ENCODE measurements at regions not wholly inside any gene's neighbourhood (a gene's known extent, or its start where the extent isn't known, plus 50 kb on each side); places are given as distances from the start of the nearest gene placed in this dataset.

GRCh38 chr2:172354347-172354746 lies 73.0 kb upstream of the ITGA6 start:
- H3K9ac ChIP-seq (ENCODE audit: low read depth in 2 of 2, low read length in 2 of 2) = no peak overlapping the region
- DNase-seq = no peak
- H3K27ac ChIP-seq = no peak overlapping the region
- no peaks in the 10 kb centered on the region for H3K4me1 ChIP-seq
- no peaks in the 10 kb centered on the region for H3K36me3 ChIP-seq
- H3K4me3 ChIP-seq = no peak overlapping the region
- intact Hi-C loops (cut with DNase I) = loop anchor here (10.0 kb wide), 1 partner anchor 110 kb away; no protein-coding TSS in a partner anchor
- TF ChIP-seq CTCF (IDR thresholded peaks at IDR 0.05) = no peak
- no peaks in the 10 kb centered on the region for H3K9me3 ChIP-seq
- no peaks in the 10 kb centered on the region for H3K27me3 ChIP-seq

- no peak for TF ChIP-seq CTCF (IDR thresholded peaks at IDR 0.05)
- H3K9me3 ChIP-seq = no peaks in the 10 kb centered on the region
- no peak overlapping the region for H3K9ac ChIP-seq (ENCODE audit: low read depth in 2 of 2, low read length in 2 of 2)
- no peak for DNase-seq
- no peaks in the 10 kb centered on the region for H3K27me3 ChIP-seq
- intact Hi-C loops (cut with DNase I) = loop anchor here (10.0 kb wide), 1 partner anchor 107 kb away; no protein-coding TSS in a partner anchor
- no peak overlapping the region for H3K4me3 ChIP-seq
- H3K36me3 ChIP-seq = no peaks in the 10 kb centered on the region
- no peak overlapping the region for H3K27ac ChIP-seq
- H3K4me1 ChIP-seq = no peaks in the 10 kb centered on the region
Observed at GRCh38 chr2:172357442-172357841, 69.9 kb upstream of the ITGA6 start.

- H3K27ac ChIP-seq = no peak overlapping the region
- intact Hi-C loops (cut with DNase I) = loop anchor here (10.0 kb wide), 1 partner anchor 106 kb away; no protein-coding TSS in a partner anchor
- TF ChIP-seq CTCF (IDR thresholded peaks at IDR 0.05) = no peak
Observed at GRCh38 chr2:172358691-172359556, 68.5 kb upstream of the ITGA6 start.

GRCh38 chr2:172361360-172361759 lies 66.0 kb upstream of the ITGA6 start:
- Histone ChIP-seq H3K27me3 (no peaks in the 10 kb centered on the region), H3K4me3 (no peak overlapping the region), H3K27ac (peak overlapping the region; percentile 7), H3K36me3 (no peaks in the 10 kb centered on the region), H3K9me3 (no peaks in the 10 kb centered on the region), H3K4me1 (no peaks in the 10 kb centered on the region), H3K9ac (ENCODE audit: low read depth in 2 of 2, low read length in 2 of 2) (no peak overlapping the region)
- TF ChIP-seq CTCF (IDR thresholded peaks at IDR 0.05) = no peak
- no peak for DNase-seq
- intact Hi-C loops (cut with DNase I) = no loop called here

More at GRCh38 chr2:172358691-172359556, 68.5 kb upstream of the ITGA6 start:
- Histone ChIP-seq H3K36me3 (no peaks in the 10 kb centered on the region), H3K4me1 (no peaks in the 10 kb centered on the region), H3K4me3 (no peak overlapping the region), H3K27me3 (no peaks in the 10 kb centered on the region), H3K9me3 (no peaks in the 10 kb centered on the region), H3K9ac (ENCODE audit: low read depth in 2 of 2, low read length in 2 of 2) (no peak overlapping the region)
- no peak for DNase-seq

GRCh38 chr2:172361840-172362239 lies 65.5 kb upstream of the ITGA6 start:
- Histone ChIP-seq H3K36me3 (no peaks in the 10 kb centered on the region), H3K27ac (peak overlapping the region; percentile 7), H3K9ac (ENCODE audit: low read depth in 2 of 2, low read length in 2 of 2) (no peak overlapping the region), H3K4me3 (no peak overlapping the region), H3K9me3 (no peaks in the 10 kb centered on the region), H3K4me1 (no peaks in the 10 kb centered on the region), H3K27me3 (no peaks in the 10 kb centered on the region)
- no peak for DNase-seq
- no peak for TF ChIP-seq CTCF (IDR thresholded peaks at IDR 0.05)
- intact Hi-C loops (cut with DNase I) = no loop called here
